GM13976 (cell line): ENCODE measurements at regions not wholly inside any gene's neighbourhood (a gene's known extent, or its start where the extent isn't known, plus 50 kb on each side); places are given as distances from the start of the nearest gene placed in this dataset.

Source experiments
- DNase-seq: peaks from one replicate; pipeline ENCODE4 v3.0.0; 2012; ENCODE audit warnings: low spot score
- CTCF ChIP-seq: IDR thresholded peaks from 2 replicates; pipeline ENCODE4 v1.5.1; 2012; ENCODE audit warnings: borderline replicate concordance, mild to moderate bottlenecking; ENCODE audit not compliant: insufficient read depth; ENCODE audit errors: extremely low read depth, missing control alignments, control extremely low read depth
- in situ Hi-C: fragments of 300-500 bp; cut with MboI; formaldehyde crosslinking; loops from one replicate; pipeline ENCODE4 v1.12.0; 2022; ENCODE audit warnings: low sequenced_read_pairs, mixed read lengths, inconsistent platforms; ENCODE audit not compliant: unreplicated experiment

DNA sequence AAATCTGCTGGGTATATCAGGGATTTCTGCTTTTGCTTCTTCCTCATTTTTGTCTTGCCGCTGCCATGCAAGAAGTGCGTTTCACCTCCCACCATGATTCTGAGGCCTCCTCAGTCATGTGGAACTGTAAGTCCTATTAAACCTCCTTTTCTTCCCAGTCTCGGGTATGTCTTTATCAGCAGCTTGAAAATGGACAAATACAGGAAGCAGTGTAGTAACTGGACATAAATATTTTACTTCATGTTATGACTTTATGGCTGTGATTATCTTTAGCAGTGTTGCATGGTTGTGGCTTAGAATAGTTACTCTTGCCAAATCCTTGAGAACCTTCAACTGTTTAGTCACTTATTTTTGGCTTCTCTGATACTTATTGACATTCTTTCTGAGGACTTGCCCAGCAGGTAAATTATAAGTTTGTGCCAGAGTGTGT, 66.2 kb upstream of the DLX2 start:
- in situ Hi-C loops = loop anchor here (10.0 kb wide), 1 partner anchor 296 kb away; no protein-coding TSS in a partner anchor
- no peak for DNase-seq
- no peak for TF ChIP-seq CTCF

DNA sequence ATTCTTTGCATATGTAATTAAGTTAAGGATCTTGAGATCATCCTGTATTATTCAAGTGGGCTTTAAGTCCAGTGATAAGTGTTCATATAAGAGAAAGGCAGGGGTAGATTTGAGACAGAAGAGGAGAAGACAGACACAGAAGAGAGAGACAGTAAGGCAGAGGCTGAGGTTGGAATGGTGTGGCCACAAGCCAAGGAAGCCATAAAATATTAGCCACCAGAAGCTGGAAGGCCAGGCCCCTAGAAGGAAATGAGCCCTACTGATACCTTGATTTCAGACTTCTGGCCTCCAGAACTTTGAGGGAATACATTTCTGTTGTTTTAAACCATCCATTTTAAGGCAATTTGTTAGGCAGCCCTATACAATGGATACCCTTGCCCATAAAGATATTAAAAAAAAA, 66.9 kb upstream of the DLX2 start:
- in situ Hi-C loops = loop anchor here (10.0 kb wide), 1 partner anchor 295 kb away; no protein-coding TSS in a partner anchor
- TF ChIP-seq CTCF = no peak

GRCh38 chr2:172172513-172173173, 69.9 kb upstream of the DLX2 start:
- DNase-seq = peak; percentile 71
- peak; percentile 63 for TF ChIP-seq CTCF
- in situ Hi-C loops = no loop called here

More for the DNA sequence above, 66.9 kb upstream of the DLX2 start:
- no peak for DNase-seq

DNA sequence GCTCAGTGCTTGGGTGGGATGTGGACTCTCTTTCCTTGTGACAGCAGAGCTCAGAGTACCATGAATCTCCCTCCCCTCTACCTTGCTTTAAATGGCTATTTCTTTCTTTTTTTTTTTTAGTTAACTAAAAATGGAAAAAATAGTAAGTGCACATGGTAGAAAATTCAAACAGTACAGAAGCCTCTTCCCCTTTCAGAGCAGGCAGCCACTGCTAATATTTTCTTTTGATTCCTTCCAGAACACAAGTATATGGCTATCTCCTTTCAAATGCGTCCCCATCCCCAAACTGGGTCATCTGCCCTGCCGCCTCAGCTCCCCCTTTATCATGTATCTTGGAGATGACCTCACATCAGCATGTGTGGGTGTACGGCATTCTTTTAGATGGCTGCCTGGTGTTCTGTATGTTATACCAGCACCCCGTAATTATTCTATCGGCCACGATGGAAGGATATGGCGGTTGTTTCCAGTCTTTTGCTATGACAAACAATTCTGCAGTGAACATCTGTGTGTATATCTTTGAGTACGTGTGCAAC, 70.5 kb upstream of the DLX2 start:
- no peak for DNase-seq
- in situ Hi-C loops = no loop called here
- no peak for TF ChIP-seq CTCF

GRCh38 chr2:172177581-172177980, 74.9 kb upstream of the DLX2 start:
- DNase-seq = no peak
- in situ Hi-C loops = no loop called here
- no peak for TF ChIP-seq CTCF

- no peak for DNase-seq
- TF ChIP-seq CTCF = no peak
- in situ Hi-C loops = no loop called here
Observed at GRCh38 chr2:172177996-172178395, 75.3 kb upstream of the DLX2 start.

- in situ Hi-C loops = no loop called here
- no peak for TF ChIP-seq CTCF
- DNase-seq = no peak
Observed at GRCh38 chr2:172179045-172179701, 76.5 kb upstream of the DLX2 start.
